IMR-90 (cell line): ENCODE measurements at regions not wholly inside any gene's neighbourhood (a gene's known extent, or its start where the extent isn't known, plus 50 kb on each side); places are given as distances from the start of the nearest gene placed in this dataset.

Experiments
- ATAC-seq: fragments of 200-7000 bp; cut with Tn5 transposase; 2 replicates; pipeline ENCODE4 v1.9.1; 2020; ENCODE audit warnings: low read depth, mild to moderate bottlenecking, moderate library complexity
- BruUV-seq: library from RNA; stranded (reverse); fragments of 400-500 nt; replicated peaks from 2 replicates; lab custom pipeline; 2021; lab: Mats Ljungman, UMichigan
- CTCF ChIA-PET: fragments of 300-600 bp; formaldehyde crosslinking; extraction: SDS; loops from one replicate; lab custom pipeline; 2021; ENCODE audit warnings: antibody characterized with exemption; lab: Yijun Ruan, JAX
- POLR2A ChIA-PET: fragments of 300-600 bp; sonication (Branson Sonifier 250); formaldehyde crosslinking; loops from one replicate; lab custom pipeline; 2022; ENCODE audit warnings: antibody characterized with exemption; ENCODE audit not compliant: unreplicated experiment; lab: Charles Lee
- DNase-seq: peaks from one replicate; pipeline ENCODE4 v3.0.0; 2013
- H2AFZ ChIP-seq: replicated peaks from 2 replicates; pipeline ENCODE3; 2013; ENCODE audit warnings: low read length, mild to moderate bottlenecking; ENCODE audit not compliant: poor library complexity
- H2AK5ac ChIP-seq: 2 replicates; pipeline ENCODE4 v1.6.1; 2013; ENCODE audit warnings: low read depth, low read length, inconsistent platforms
- H2AK9ac ChIP-seq: replicated peaks from 2 replicates; pipeline ENCODE3; 2013; ENCODE audit warnings: mild to moderate bottlenecking, low read depth, low read length, moderate library complexity; ENCODE audit not compliant: poor library complexity
- H2BK120ac ChIP-seq: 2 replicates; pipeline ENCODE4 v1.6.1; 2013; ENCODE audit warnings: low read depth, low read length, inconsistent platforms
- H2BK15ac ChIP-seq: 3 replicates; pipeline ENCODE4 v1.6.1; 2013; ENCODE audit warnings: low read depth, low read length, inconsistent platforms
- H2BK20ac ChIP-seq: 2 replicates; pipeline ENCODE4 v1.6.1; 2013; ENCODE audit warnings: low read depth, mild to moderate bottlenecking, inconsistent platforms, low read length, moderate library complexity
- H2BK5ac ChIP-seq: 2 replicates; pipeline ENCODE4 v1.6.1; 2013; ENCODE audit warnings: mild to moderate bottlenecking, low read depth, low read length, inconsistent platforms; ENCODE audit not compliant: poor library complexity, severe bottlenecking
- H3K14ac ChIP-seq: replicated peaks from 2 replicates; pipeline ENCODE4 v1.6.1; 2013; ENCODE audit warnings: low read depth, low read length, inconsistent platforms
- H3K18ac ChIP-seq: 2 replicates; pipeline ENCODE4 v1.6.1; 2013; ENCODE audit warnings: low read depth, low read length, control low read depth
- H3K23ac ChIP-seq: 2 replicates; pipeline ENCODE4 v1.6.1; 2013; ENCODE audit warnings: low read depth, low read length, inconsistent platforms
- H3K27ac ChIP-seq: 2 replicates; pipeline ENCODE4 v1.5.1; 2013; ENCODE audit warnings: mild to moderate bottlenecking, control low read depth, low read length; ENCODE audit not compliant: insufficient read depth
- H3K27me3 ChIP-seq: 2 replicates; pipeline ENCODE4 v1.6.1; 2013; ENCODE audit warnings: low read length; ENCODE audit not compliant: control insufficient read depth, insufficient read depth
- H3K36me3 ChIP-seq: 2 replicates; pipeline ENCODE4 v1.6.1; 2013; ENCODE audit warnings: low read length, mixed read lengths; ENCODE audit not compliant: control insufficient read depth, insufficient read depth
- H3K4ac ChIP-seq: 2 replicates; pipeline ENCODE4 v1.6.1; 2013; ENCODE audit warnings: low read depth, low read length, inconsistent platforms
- H3K4me1 ChIP-seq: 2 replicates; pipeline ENCODE4 v1.6.1; 2013; ENCODE audit warnings: low read length, mixed read lengths; ENCODE audit not compliant: control insufficient read depth, insufficient read depth
- H3K4me2 ChIP-seq: 2 replicates; pipeline ENCODE4 v1.6.1; 2013; ENCODE audit warnings: low read depth, mild to moderate bottlenecking, control low read depth, low read length, moderate library complexity
- H3K4me3 ChIP-seq: 2 replicates; pipeline ENCODE4 v1.5.1; 2013; ENCODE audit warnings: low read depth, mild to moderate bottlenecking, control low read depth, low read length, moderate library complexity; ENCODE audit not compliant: insufficient read depth
- H3K56ac ChIP-seq: 2 replicates; pipeline ENCODE4 v1.6.1; 2013; ENCODE audit warnings: low read length, inconsistent platforms; ENCODE audit not compliant: insufficient read depth; ENCODE audit errors: extremely low read depth
- H3K79me1 ChIP-seq, 2 experiments: 2 replicates each; pipeline ENCODE4 v1.6.1; 2013; ENCODE audit warnings: low read length in 2 of 2, inconsistent platforms in 1 of 2, low read depth in 1 of 2
- H3K9ac ChIP-seq: 2 replicates; pipeline ENCODE4 v1.6.1; 2013; ENCODE audit warnings: low read depth, low read length, control low read depth
- H3K9me1 ChIP-seq: 2 replicates; pipeline ENCODE4 v1.6.1; 2013; ENCODE audit warnings: low read length, inconsistent platforms; ENCODE audit not compliant: insufficient read depth
- H3K9me3 ChIP-seq: 2 replicates; pipeline ENCODE4 v1.6.1; 2013; ENCODE audit warnings: low read length; ENCODE audit not compliant: control insufficient read depth, insufficient read depth
- H4K20me1 ChIP-seq: 2 replicates; pipeline ENCODE4 v1.6.1; 2013; ENCODE audit warnings: low read length, inconsistent platforms; ENCODE audit not compliant: insufficient read depth
- H4K5ac ChIP-seq: 2 replicates; pipeline ENCODE4 v1.6.1; 2013; ENCODE audit warnings: mild to moderate bottlenecking, low read depth, low read length, control low read depth
- H4K8ac ChIP-seq, 2 experiments: 2 replicates each; pipeline ENCODE4 v1.6.1; 2013; ENCODE audit warnings: low read depth in 2 of 2, low read length in 2 of 2, control low read depth in 1 of 2, inconsistent platforms in 1 of 2
- H4K91ac ChIP-seq: 2 replicates; pipeline ENCODE4 v1.6.1; 2013; ENCODE audit warnings: low read depth, low read length, inconsistent platforms; ENCODE audit not compliant: insufficient read depth
- FOS ChIP-seq: fragments of 150-350 bp; IDR thresholded peaks from 2 replicates; pipeline ENCODE4 v1.6.1; 2016; ENCODE audit warnings: low read depth, low read length
- MAFK ChIP-seq: IDR thresholded peaks from 2 replicates; pipeline ENCODE4 v1.6.1; 2012; ENCODE audit warnings: low read depth, low read length, improper control_type of control experiment
- dilution Hi-C: fragments of 300-500 bp; cut with HindIII; formaldehyde crosslinking; loops from one replicate; pipeline ENCODE4 v1.14.3; 2018; ENCODE audit warnings: low sequenced_read_pairs; ENCODE audit not compliant: unreplicated experiment
- in situ Hi-C: fragments of 300-500 bp; cut with MboI; formaldehyde crosslinking; loops from 3 replicates; pipeline ENCODE4 v1.14.3; 2019; ENCODE audit warnings: low sequenced_read_pairs, inconsistent platforms, mixed read lengths
- intact Hi-C: fragments of 100-400 bp; cut with micrococcal nuclease; formaldehyde crosslinking; loops from 2 replicates; pipeline ENCODE4 v1.10.0; 2022

DNA sequence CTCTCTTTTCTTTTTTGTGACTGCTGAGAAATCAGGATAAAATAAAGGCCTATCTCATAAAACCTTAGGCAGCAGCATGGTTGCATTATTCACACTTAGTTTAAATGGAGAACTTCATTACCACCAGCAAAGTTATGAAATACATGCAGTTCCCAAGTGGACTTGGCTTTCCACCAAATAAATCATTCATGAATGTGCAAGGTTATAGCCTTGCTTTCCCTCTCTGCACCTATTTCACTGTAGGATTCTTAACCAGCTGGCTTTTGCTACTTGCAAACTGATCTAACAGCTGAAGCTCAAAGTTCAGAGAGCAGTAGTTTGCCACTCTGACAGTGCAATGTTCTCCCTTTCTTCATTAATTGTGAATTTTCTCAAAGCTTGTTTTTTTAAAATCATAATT lies 140.1 kb upstream of the SMIM31 start:
- no peak overlapping the region for H2BK20ac ChIP-seq
- dilution Hi-C loops (no loop called here), in situ Hi-C loops (no loop called here), intact Hi-C loops (no loop called here)
- no peak overlapping the region for H3K4me2 ChIP-seq
- no peak overlapping the region for H2AK5ac ChIP-seq
- H3K36me3 ChIP-seq: no peaks in the 10 kb centered on the region
- BruUV-seq: no TSS peak
- no peak overlapping the region for H3K18ac ChIP-seq
- no peak overlapping the region for H4K91ac ChIP-seq
- H3K56ac ChIP-seq: no peak overlapping the region
- ChIA-PET CTCF (no interaction called here), POLR2A (no interaction called here)
- H3K27ac ChIP-seq: no peak overlapping the region
- ATAC-seq: no peak
- H4K5ac ChIP-seq: no peak overlapping the region
- no peaks in the 10 kb centered on the region for H3K9me1 ChIP-seq
- H3K14ac ChIP-seq: no peak overlapping the region
- H2BK15ac ChIP-seq: no peak overlapping the region
- no peak overlapping the region for H3K4ac ChIP-seq
- peaks cover 12% of the 10 kb centered on the region; the same call in 1 of the 2 replicates for H3K9me3 ChIP-seq
- no peak for DNase-seq
- no peak overlapping the region for H2BK5ac ChIP-seq
- no peak overlapping the region for H2AK9ac ChIP-seq
- H3K79me1 ChIP-seq: no peaks in the 10 kb centered on the region
- H3K9ac ChIP-seq: no peak overlapping the region
- no peaks in the 10 kb centered on the region for H3K4me1 ChIP-seq
- H3K23ac ChIP-seq: no peak overlapping the region
- H3K4me3 ChIP-seq: no peak overlapping the region
- no peak overlapping the region for H2BK120ac ChIP-seq
- no peaks in the 10 kb centered on the region for H4K20me1 ChIP-seq
- H4K8ac ChIP-seq: no peak overlapping the region
- TF ChIP-seq FOS: no peak
- no peak for TF ChIP-seq MAFK
- H3K27me3 ChIP-seq: no peaks in the 10 kb centered on the region
- H2AFZ ChIP-seq: no peak overlapping the region
